ENCODE measurements at regions not wholly inside any gene's neighbourhood (a gene's known extent, or its start where the extent isn't known, plus 50 kb on each side); places are given as distances from the start of the nearest gene placed in this dataset.

DNA sequence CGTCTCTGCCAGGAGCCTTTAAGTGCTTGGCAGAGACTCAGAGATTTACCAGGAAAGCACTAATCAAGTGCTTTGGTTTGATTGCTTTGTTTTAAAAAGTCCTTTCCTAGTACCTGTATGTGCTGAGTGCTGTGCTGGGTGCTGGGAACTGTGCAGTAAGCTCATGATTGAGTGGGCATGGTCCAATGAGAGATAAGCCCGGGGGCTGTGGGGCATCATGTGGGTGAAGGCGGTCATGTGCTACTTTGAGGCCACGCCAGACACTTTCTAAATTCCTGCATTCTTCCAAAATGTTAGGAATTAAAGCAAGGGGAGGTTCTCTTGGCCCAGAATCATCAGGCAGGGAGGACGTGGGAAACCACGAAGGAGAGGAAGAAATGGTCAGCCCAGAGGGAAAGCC, 109.0 kb downstream of the ACAA2 start:
- H4K20me1 ChIP-seq (ENCODE audit: low read depth, low read length), result no peaks in the 10 kb centered on the region
- H3F3A ChIP-seq (ENCODE audit: insufficient read depth), result no peaks in the 10 kb centered on the region
- H3K27ac ChIP-seq (ENCODE audit: low read depth, low read length), result no peak overlapping the region
- H2AFZ ChIP-seq (ENCODE audit: low read depth, low read length, severe bottlenecking), result no peak overlapping the region
- no peaks in the 10 kb centered on the region for H3K9me2 ChIP-seq (replicated peaks; ENCODE audit: insufficient read depth, low read length)
- no peaks in the 10 kb centered on the region for H3K27me3 ChIP-seq (ENCODE audit: low read length)
- TF ChIP-seq, protein P1, sequence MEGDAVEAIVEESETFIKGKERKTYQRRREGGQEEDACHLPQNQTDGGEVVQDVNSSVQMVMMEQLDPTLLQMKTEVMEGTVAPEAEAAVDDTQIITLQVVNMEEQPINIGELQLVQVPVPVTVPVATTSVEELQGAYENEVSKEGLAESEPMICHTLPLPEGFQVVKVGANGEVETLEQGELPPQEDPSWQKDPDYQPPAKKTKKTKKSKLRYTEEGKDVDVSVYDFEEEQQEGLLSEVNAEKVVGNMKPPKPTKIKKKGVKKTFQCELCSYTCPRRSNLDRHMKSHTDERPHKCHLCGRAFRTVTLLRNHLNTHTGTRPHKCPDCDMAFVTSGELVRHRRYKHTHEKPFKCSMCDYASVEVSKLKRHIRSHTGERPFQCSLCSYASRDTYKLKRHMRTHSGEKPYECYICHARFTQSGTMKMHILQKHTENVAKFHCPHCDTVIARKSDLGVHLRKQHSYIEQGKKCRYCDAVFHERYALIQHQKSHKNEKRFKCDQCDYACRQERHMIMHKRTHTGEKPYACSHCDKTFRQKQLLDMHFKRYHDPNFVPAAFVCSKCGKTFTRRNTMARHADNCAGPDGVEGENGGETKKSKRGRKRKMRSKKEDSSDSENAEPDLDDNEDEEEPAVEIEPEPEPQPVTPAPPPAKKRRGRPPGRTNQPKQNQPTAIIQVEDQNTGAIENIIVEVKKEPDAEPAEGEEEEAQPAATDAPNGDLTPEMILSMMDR (IDR thresholded peaks at IDR 0.05; ENCODE audit: insufficient read depth, low read length, poor library complexity, severe bottlenecking), result no peak
- no peak for TF ChIP-seq EZH2phosphoT487 (conservative IDR thresholded peaks at IDR 0.05; ENCODE audit: low read length)
- H3K79me2 ChIP-seq (ENCODE audit: insufficient read depth, low read length), result no peaks in the 10 kb centered on the region
- H3K36me3 ChIP-seq (ENCODE audit: low read length), result no peaks in the 10 kb centered on the region
- H3K4me3 ChIP-seq (ENCODE audit: insufficient read depth, low read length, poor library complexity, severe bottlenecking), result no peak overlapping the region
- no peak overlapping the region for H3K4me2 ChIP-seq (ENCODE audit: low read depth, low read length, poor library complexity, severe bottlenecking)
- no peaks in the 10 kb centered on the region for H3K9me3 ChIP-seq (ENCODE audit: insufficient read depth, low read length)
- no peak overlapping the region for H3K9ac ChIP-seq (ENCODE audit: low read length)

DNA sequence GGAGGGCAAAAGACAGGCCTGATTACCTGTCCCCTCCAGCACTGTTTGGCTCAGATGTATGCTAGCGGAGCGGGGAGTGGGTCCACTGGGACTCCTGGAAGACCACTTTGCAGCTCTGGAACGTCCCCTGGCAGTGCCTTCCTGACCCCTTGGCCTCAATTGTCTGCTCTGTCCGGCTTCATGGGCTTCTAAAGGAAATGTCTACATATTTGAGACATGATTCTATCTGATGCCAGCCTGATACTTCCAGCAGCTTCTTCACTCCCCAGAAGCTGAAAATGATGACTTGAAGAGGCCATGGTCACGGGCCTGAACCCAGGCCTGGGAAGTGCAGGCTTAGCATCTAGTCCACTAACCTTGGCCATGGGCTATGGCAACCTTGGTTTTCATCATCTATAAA, 112.1 kb downstream of the ACAA2 start:
- Histone ChIP-seq H3K79me2 (ENCODE audit: insufficient read depth, low read length) (no peaks in the 10 kb centered on the region), H3K27me3 (ENCODE audit: low read length) (no peaks in the 10 kb centered on the region), H3K9me2 (replicated peaks; ENCODE audit: insufficient read depth, low read length) (no peaks in the 10 kb centered on the region), H4K20me1 (ENCODE audit: low read depth, low read length) (no peaks in the 10 kb centered on the region), H3K9ac (ENCODE audit: low read length) (no peak overlapping the region), H3F3A (ENCODE audit: insufficient read depth) (no peaks in the 10 kb centered on the region), H2AFZ (ENCODE audit: low read depth, low read length, severe bottlenecking) (no peak overlapping the region), H3K9me3 (ENCODE audit: insufficient read depth, low read length) (no peaks in the 10 kb centered on the region), H3K4me2 (ENCODE audit: low read depth, low read length, poor library complexity, severe bottlenecking) (no peak overlapping the region), H3K4me3 (ENCODE audit: insufficient read depth, low read length, poor library complexity, severe bottlenecking) (no peak overlapping the region), H3K36me3 (ENCODE audit: low read length) (no peaks in the 10 kb centered on the region), H3K27ac (ENCODE audit: low read depth, low read length) (no peak overlapping the region)
- TF ChIP-seq, protein P1 (IDR thresholded peaks at IDR 0.05; ENCODE audit: insufficient read depth, low read length, poor library complexity, severe bottlenecking), result no peak
- TF ChIP-seq EZH2phosphoT487 (conservative IDR thresholded peaks at IDR 0.05; ENCODE audit: low read length), result no peak

DNA sequence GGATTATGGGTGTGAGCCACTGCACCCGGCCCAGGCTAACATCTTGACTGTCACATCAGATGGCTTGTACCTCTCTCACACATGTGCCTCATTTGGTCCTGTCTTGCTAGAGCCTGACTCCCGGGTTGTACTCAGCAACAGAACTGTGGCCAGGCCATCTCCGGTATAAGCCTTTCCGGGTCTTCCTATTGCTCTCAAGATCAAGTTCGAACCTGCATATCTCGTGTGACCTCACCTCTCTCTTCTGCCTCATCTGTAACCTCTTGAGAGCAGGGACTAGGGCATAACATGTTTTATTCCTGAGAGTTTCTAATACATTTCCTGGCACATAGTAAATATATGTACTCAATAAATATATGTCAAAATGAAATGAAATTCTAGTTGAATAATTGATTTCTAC, 114.0 kb downstream of the ACAA2 start:
- no peaks in the 10 kb centered on the region for H3K79me2 ChIP-seq (ENCODE audit: insufficient read depth, low read length)

More for the DNA sequence above, 114.0 kb downstream of the ACAA2 start:
- Histone ChIP-seq H2AFZ (ENCODE audit: low read depth, low read length, severe bottlenecking) (no peak overlapping the region), H3K9ac (ENCODE audit: low read length) (no peak overlapping the region), H3K36me3 (ENCODE audit: low read length) (no peaks in the 10 kb centered on the region), H3K4me3 (ENCODE audit: insufficient read depth, low read length, poor library complexity, severe bottlenecking) (no peak overlapping the region), H3K27ac (ENCODE audit: low read depth, low read length) (no peak overlapping the region), H4K20me1 (ENCODE audit: low read depth, low read length) (no peaks in the 10 kb centered on the region), H3K27me3 (ENCODE audit: low read length) (no peaks in the 10 kb centered on the region), H3K9me2 (replicated peaks; ENCODE audit: insufficient read depth, low read length) (no peaks in the 10 kb centered on the region), H3F3A (ENCODE audit: insufficient read depth) (no peaks in the 10 kb centered on the region), H3K9me3 (ENCODE audit: insufficient read depth, low read length) (no peaks in the 10 kb centered on the region), H3K4me2 (ENCODE audit: low read depth, low read length, poor library complexity, severe bottlenecking) (no peak overlapping the region)
- no peak for TF ChIP-seq EZH2phosphoT487 (conservative IDR thresholded peaks at IDR 0.05; ENCODE audit: low read length)
- TF ChIP-seq, protein P1 (IDR thresholded peaks at IDR 0.05; ENCODE audit: insufficient read depth, low read length, poor library complexity, severe bottlenecking), result no peak

Data from SU-DHL-6 (cell line).